Ramos (cell line): ENCODE measurements at regions not wholly inside any gene's neighbourhood (a gene's known extent, or its start where the extent isn't known, plus 50 kb on each side); places are given as distances from the start of the nearest gene placed in this dataset.
"Not testable (repeated sequence)": the region's sequence is repeated elsewhere in the genome, so short reads cannot be mapped to it uniquely, and the experiment has no call there.

ENCODE experiments used
- in situ Hi-C: fragments of 300-500 bp; cut with MboI; formaldehyde crosslinking; loops from one replicate; pipeline ENCODE4 v1.14.3; 2022; ENCODE audit warnings: low sequenced_read_pairs; ENCODE audit not compliant: unreplicated experiment

GRCh38 chr11:86171627-86172026 is 72.9 kb upstream of the EED start:
- in situ Hi-C loops, result no loop called here

- in situ Hi-C loops, result no loop called here
Observed at GRCh38 chr11:86167499-86168164, 76.9 kb upstream of the EED start.

- in situ Hi-C loops, result not testable (repeated sequence)
Observed at GRCh38 chr11:86166287-86166686, 78.3 kb upstream of the EED start.

- in situ Hi-C loops, result no loop called here
Observed at GRCh38 chr11:86164106-86164505, 80.4 kb upstream of the EED start.

GRCh38 chr11:86163221-86163876 is 81.2 kb upstream of the EED start:
- in situ Hi-C loops, result not testable (repeated sequence)

GRCh38 chr11:86162239-86162638 is 82.3 kb upstream of the EED start:
- in situ Hi-C loops, result no loop called here

- in situ Hi-C loops, result no loop called here
Observed at GRCh38 chr11:86161837-86162236, 82.7 kb upstream of the EED start.

- in situ Hi-C loops, result no loop called here
Observed at GRCh38 chr11:86161336-86161735, 83.2 kb upstream of the EED start.

- in situ Hi-C loops, result no loop called here
Observed at GRCh38 chr11:86160541-86161149, 83.9 kb upstream of the EED start.

GRCh38 chr11:86159581-86159891 is 85.0 kb upstream of the EED start:
- in situ Hi-C loops, result no loop called here

GRCh38 chr11:86158704-86159580 is 85.6 kb upstream of the EED start:
- in situ Hi-C loops, result no loop called here

- in situ Hi-C loops, result no loop called here
Observed at GRCh38 chr11:86157797-86158378, 86.7 kb upstream of the EED start.

GRCh38 chr11:86156397-86156955 is 87.6 kb upstream of the PICALM start:
- in situ Hi-C loops, result no loop called here

GRCh38 chr11:86155200-86155844 is 86.4 kb upstream of the PICALM start:
- in situ Hi-C loops, result no loop called here

- in situ Hi-C loops, result no loop called here
Observed at GRCh38 chr11:86153439-86153838, 84.6 kb upstream of the PICALM start.

GRCh38 chr11:86152901-86153300 is 84.0 kb upstream of the PICALM start:
- in situ Hi-C loops, result no loop called here

- in situ Hi-C loops, result no loop called here
Observed at GRCh38 chr11:86152006-86152862, 83.3 kb upstream of the PICALM start.

GRCh38 chr11:86151174-86152005 is 82.5 kb upstream of the PICALM start:
- in situ Hi-C loops, result no loop called here
